ENCODE measurements at regions not wholly inside any gene's neighbourhood (a gene's known extent, or its start where the extent isn't known, plus 50 kb on each side); places are given as distances from the start of the nearest gene placed in this dataset.

DNA sequence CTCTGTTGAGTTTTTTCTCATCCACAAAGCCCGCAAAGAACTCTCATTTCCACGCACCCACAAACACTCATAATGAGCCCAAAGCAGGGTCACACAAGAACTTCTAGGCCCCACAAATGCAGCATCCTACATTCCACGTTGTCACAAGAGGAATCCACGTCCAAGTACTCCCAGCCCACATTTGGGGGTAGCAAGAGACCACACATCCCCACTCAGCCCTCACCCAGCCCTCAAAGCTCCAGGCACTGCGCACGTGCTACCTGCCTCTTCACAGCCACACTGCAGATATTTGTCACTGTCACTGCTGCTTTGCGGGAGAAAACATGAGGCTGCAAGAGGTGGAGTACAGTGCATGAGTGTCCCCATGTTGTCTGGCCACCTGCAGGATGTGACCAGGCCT lies 187.6 kb upstream of the CDYL start:
- no peak for TF ChIP-seq POLR2A (IDR thresholded peaks at IDR 0.05)
- TF ChIP-seq, protein P1, sequence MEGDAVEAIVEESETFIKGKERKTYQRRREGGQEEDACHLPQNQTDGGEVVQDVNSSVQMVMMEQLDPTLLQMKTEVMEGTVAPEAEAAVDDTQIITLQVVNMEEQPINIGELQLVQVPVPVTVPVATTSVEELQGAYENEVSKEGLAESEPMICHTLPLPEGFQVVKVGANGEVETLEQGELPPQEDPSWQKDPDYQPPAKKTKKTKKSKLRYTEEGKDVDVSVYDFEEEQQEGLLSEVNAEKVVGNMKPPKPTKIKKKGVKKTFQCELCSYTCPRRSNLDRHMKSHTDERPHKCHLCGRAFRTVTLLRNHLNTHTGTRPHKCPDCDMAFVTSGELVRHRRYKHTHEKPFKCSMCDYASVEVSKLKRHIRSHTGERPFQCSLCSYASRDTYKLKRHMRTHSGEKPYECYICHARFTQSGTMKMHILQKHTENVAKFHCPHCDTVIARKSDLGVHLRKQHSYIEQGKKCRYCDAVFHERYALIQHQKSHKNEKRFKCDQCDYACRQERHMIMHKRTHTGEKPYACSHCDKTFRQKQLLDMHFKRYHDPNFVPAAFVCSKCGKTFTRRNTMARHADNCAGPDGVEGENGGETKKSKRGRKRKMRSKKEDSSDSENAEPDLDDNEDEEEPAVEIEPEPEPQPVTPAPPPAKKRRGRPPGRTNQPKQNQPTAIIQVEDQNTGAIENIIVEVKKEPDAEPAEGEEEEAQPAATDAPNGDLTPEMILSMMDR (IDR thresholded peaks at IDR 0.05), result no peak
